Caco-2 (cell line): ENCODE measurements at regions not wholly inside any gene's neighbourhood (a gene's known extent, or its start where the extent isn't known, plus 50 kb on each side); places are given as distances from the start of the nearest gene placed in this dataset.

Experiments used
- BruUV-seq: library from RNA; stranded (reverse); fragments of 400-500 nt; replicated peaks from 2 replicates; lab custom pipeline; 2021; lab: Mats Ljungman, UMichigan
- CTCF ChIA-PET: fragments of 300-600 bp; sonication (Branson Sonifier 250); formaldehyde crosslinking; loops from one replicate; lab custom pipeline; 2022; ENCODE audit warnings: antibody characterized with exemption; lab: Charles Lee
- POLR2A ChIA-PET: fragments of 300-600 bp; sonication (Branson Sonifier 250); formaldehyde crosslinking; loops from one replicate; lab custom pipeline; 2022; ENCODE audit warnings: antibody characterized with exemption; lab: Charles Lee
- DNase-seq, 2 experiments: peaks; one replicate each; pipeline versions ENCODE4 v3.0.0 to v3.0.0-alpha.2; 2020 to 2022
- H3K27me3 ChIP-seq: replicated peaks from 2 replicates; pipeline ENCODE4 v1.6.0; 2011; ENCODE audit warnings: low read length; ENCODE audit not compliant: control insufficient read depth, insufficient read depth
- H3K36me3 ChIP-seq: 2 replicates; pipeline ENCODE4 v1.5.1; 2011; ENCODE audit warnings: low read length; ENCODE audit not compliant: control insufficient read depth, insufficient read depth
- H3K4me1 ChIP-seq: fragments of 250-450 bp; sonication (Bioruptor Pico); 2 replicates; pipeline ENCODE4 v1.5.1; 2020; ENCODE audit warnings: mild to moderate bottlenecking
- H3K4me3 ChIP-seq: 2 replicates; pipeline ENCODE4 v1.5.1; 2011; ENCODE audit warnings: low read depth, mild to moderate bottlenecking, control low read depth, low read length
- H3K9me3 ChIP-seq: fragments of 250-450 bp; sonication (Bioruptor Pico); 2 replicates; pipeline ENCODE4 v1.5.1; 2020; ENCODE audit warnings: mild to moderate bottlenecking, moderate library complexity
- H3K27ac Mint-ChIP-seq: one replicate; pipeline ENCODE4 v1.8.0; 2022; ENCODE audit warnings: mixed read lengths; ENCODE audit not compliant: unreplicated experiment
- H3K27me3 Mint-ChIP-seq: one replicate; pipeline ENCODE4 v1.8.0; 2022; ENCODE audit warnings: mixed read lengths; ENCODE audit not compliant: insufficient read depth, unreplicated experiment
- H3K36me3 Mint-ChIP-seq: one replicate; pipeline ENCODE4 v1.8.0; 2022; ENCODE audit warnings: mild to moderate bottlenecking, mixed read lengths; ENCODE audit not compliant: insufficient read depth, unreplicated experiment
- H3K4me1 Mint-ChIP-seq: one replicate; pipeline ENCODE4 v1.8.0; 2022; ENCODE audit warnings: low read depth, mixed read lengths; ENCODE audit not compliant: unreplicated experiment
- H3K4me3 Mint-ChIP-seq: one replicate; pipeline ENCODE4 v1.8.0; 2022; ENCODE audit warnings: mild to moderate bottlenecking, moderate library complexity, mixed read lengths; ENCODE audit not compliant: unreplicated experiment
- H3K9me3 Mint-ChIP-seq: one replicate; pipeline ENCODE4 v1.8.0; 2022; ENCODE audit warnings: mixed read lengths; ENCODE audit not compliant: unreplicated experiment
- intact Hi-C: fragments of 100-400 bp; cut with micrococcal nuclease; formaldehyde crosslinking; loops from one replicate; pipeline ENCODE4 v1.10.0; 2022; ENCODE audit not compliant: unreplicated experiment
- TF ChIP-seq, protein P1 (sequence below), 2 experiments: fragments of 200-600 bp in 1 of 2; IDR thresholded peaks; 1 replicate in 1 of 2; 2 replicates in 1 of 2; pipeline versions ENCODE4 v1.5.1 to v1.8.0; 2011 to 2022; ENCODE audit warnings: antibody characterized with exemption in 1 of 2, control low read depth in 1 of 2, inconsistent platforms in 1 of 2, low read depth in 1 of 2, low read length in 1 of 2, mild to moderate bottlenecking in 1 of 2, moderate library complexity in 1 of 2; ENCODE audit not compliant: insufficient read depth in 1 of 2, severe bottlenecking in 1 of 2, unreplicated experiment in 1 of 2

DNA sequence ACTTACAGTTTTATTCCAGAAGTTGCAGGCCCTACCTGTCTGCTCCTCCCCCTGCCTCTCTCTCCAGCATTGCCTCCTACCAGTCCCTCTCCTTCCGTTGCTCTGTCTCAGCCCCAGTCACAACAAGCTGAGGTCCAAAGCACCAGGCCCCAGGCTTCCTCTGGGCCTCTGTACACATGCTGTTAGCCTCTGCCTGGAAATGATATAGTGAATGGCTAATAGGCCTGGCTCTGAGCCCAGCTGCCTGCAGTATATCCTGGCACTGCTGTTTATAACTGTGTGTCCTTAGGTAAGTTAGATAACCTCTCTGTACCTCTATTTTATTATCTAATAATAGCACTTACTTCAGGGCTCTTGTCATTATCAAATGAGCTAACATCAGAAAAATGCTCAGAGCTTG, 114.9 kb upstream of the PWP1 start:
- no peaks in the 10 kb centered on the region for H3K36me3 Mint-ChIP-seq
- H3K4me1 ChIP-seq: no peaks in the 10 kb centered on the region
- H3K27me3 Mint-ChIP-seq: peaks cover 3% of the 10 kb centered on the region
- H3K27ac Mint-ChIP-seq: no peak overlapping the region
- TF ChIP-seq, protein P1, sequence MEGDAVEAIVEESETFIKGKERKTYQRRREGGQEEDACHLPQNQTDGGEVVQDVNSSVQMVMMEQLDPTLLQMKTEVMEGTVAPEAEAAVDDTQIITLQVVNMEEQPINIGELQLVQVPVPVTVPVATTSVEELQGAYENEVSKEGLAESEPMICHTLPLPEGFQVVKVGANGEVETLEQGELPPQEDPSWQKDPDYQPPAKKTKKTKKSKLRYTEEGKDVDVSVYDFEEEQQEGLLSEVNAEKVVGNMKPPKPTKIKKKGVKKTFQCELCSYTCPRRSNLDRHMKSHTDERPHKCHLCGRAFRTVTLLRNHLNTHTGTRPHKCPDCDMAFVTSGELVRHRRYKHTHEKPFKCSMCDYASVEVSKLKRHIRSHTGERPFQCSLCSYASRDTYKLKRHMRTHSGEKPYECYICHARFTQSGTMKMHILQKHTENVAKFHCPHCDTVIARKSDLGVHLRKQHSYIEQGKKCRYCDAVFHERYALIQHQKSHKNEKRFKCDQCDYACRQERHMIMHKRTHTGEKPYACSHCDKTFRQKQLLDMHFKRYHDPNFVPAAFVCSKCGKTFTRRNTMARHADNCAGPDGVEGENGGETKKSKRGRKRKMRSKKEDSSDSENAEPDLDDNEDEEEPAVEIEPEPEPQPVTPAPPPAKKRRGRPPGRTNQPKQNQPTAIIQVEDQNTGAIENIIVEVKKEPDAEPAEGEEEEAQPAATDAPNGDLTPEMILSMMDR (IDR thresholded peaks at IDR 0.05; ENCODE audit: insufficient read depth in 1 of 2, low read depth in 1 of 2, low read length in 1 of 2, severe bottlenecking in 1 of 2, unreplicated experiment in 1 of 2): no peak
- H3K4me3 ChIP-seq: no peak overlapping the region
- no peaks in the 10 kb centered on the region for H3K4me1 Mint-ChIP-seq
- H3K36me3 ChIP-seq: no peaks in the 10 kb centered on the region
- DNase-seq: no peak
- intact Hi-C loops: no loop called here
- no peaks in the 10 kb centered on the region for H3K9me3 Mint-ChIP-seq
- no peaks in the 10 kb centered on the region for H3K27me3 ChIP-seq
- CTCF ChIA-PET: no interaction called here
- H3K4me3 Mint-ChIP-seq: no peak overlapping the region
- no TSS peak for BruUV-seq
- H3K9me3 ChIP-seq: no peaks in the 10 kb centered on the region
- POLR2A ChIA-PET: no interaction called here

DNA sequence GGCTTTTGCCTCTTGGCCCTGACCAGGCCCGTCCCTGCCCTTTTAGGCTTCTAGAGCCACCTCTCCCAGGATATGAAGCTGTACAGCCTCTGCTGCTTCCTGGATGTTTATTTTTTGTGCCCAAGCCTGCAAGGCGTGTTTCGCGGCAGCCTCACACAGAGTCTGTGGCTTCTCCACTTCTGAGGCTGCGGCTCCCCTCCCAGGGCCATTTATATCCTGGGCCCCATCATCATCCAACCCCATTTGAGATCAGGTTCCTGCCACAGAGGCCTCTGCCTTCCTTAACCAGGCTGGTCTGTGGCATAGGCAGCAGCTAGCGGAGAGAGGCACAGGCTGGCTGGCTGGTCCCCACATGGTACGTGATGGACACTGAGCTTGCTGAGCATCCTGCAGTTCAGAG, 114.1 kb upstream of the PWP1 start:
- DNase-seq: no peak
- H3K9me3 ChIP-seq: no peaks in the 10 kb centered on the region
- H3K36me3 ChIP-seq: no peaks in the 10 kb centered on the region
- H3K9me3 Mint-ChIP-seq: no peaks in the 10 kb centered on the region
- H3K27me3 ChIP-seq: no peaks in the 10 kb centered on the region
- no TSS peak for BruUV-seq
- CTCF ChIA-PET: no interaction called here
- H3K4me1 Mint-ChIP-seq: no peaks in the 10 kb centered on the region
- TF ChIP-seq, protein P1 (IDR thresholded peaks at IDR 0.05; ENCODE audit: insufficient read depth in 1 of 2, low read depth in 1 of 2, low read length in 1 of 2, severe bottlenecking in 1 of 2, unreplicated experiment in 1 of 2): no peak
- no peaks in the 10 kb centered on the region for H3K4me1 ChIP-seq
- H3K4me3 Mint-ChIP-seq: no peak overlapping the region
- no peaks in the 10 kb centered on the region for H3K36me3 Mint-ChIP-seq
- intact Hi-C loops: no loop called here
- H3K27me3 Mint-ChIP-seq: peaks cover 3% of the 10 kb centered on the region
- H3K27ac Mint-ChIP-seq: no peak overlapping the region
- POLR2A ChIA-PET: no interaction called here
- no peak overlapping the region for H3K4me3 ChIP-seq

DNA sequence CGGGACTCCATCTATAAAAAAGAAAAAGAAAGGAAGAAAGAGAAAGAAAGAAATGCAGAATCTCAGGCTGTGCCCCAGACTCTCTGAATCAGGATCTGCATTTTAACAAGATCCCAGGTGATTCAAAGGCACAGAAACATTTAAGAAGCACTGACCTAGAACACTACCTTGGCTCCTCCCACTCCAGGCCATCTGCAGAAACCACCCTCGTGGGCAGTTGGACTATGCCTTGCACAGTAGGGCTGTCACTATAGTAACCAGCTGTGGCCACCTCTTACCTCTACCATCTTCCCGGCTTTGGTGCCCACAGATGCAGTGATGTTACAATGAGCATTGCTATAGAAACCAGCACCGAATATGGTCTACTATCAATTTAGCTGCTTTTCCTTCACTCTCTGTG, 110.9 kb upstream of the PWP1 start:
- no peak for DNase-seq
- H3K27ac Mint-ChIP-seq: no peak overlapping the region
- H3K4me1 Mint-ChIP-seq: no peaks in the 10 kb centered on the region
- intact Hi-C loops: no loop called here
- no peaks in the 10 kb centered on the region for H3K9me3 Mint-ChIP-seq
- Histone ChIP-seq H3K4me3 (no peak overlapping the region), H3K36me3 (no peaks in the 10 kb centered on the region), H3K9me3 (no peaks in the 10 kb centered on the region), H3K27me3 (no peaks in the 10 kb centered on the region), H3K4me1 (no peaks in the 10 kb centered on the region)
- H3K4me3 Mint-ChIP-seq: no peak overlapping the region
- no peaks in the 10 kb centered on the region for H3K36me3 Mint-ChIP-seq
- peaks cover 6% of the 10 kb centered on the region for H3K27me3 Mint-ChIP-seq
- ChIA-PET POLR2A (no interaction called here), CTCF (no interaction called here)
- no TSS peak for BruUV-seq
- TF ChIP-seq, protein P1 (IDR thresholded peaks at IDR 0.05; ENCODE audit: insufficient read depth in 1 of 2, low read depth in 1 of 2, low read length in 1 of 2, severe bottlenecking in 1 of 2, unreplicated experiment in 1 of 2): no peak
